Tibial nerve (tissue), 3 donors: ENCODE measurements at regions not wholly inside any gene's neighbourhood (a gene's known extent, or its start where the extent isn't known, plus 50 kb on each side); places are given as distances from the start of the nearest gene placed in this dataset.

ENCODE experiments used
- POLR2A ChIP-seq, 2 donors: fragments of 450-650 bp; IDR thresholded peaks; one replicate each; pipeline ENCODE4 v1.6.1; 2017; ENCODE audit warnings: antibody characterized with exemption in 2 of 2, mild to moderate bottlenecking in 2 of 2, moderate library complexity in 2 of 2
- TF ChIP-seq, protein P1 (sequence below), 5 experiments: fragments of 200-600 bp in 3 of 5; fragments of 450-650 bp in 2 of 5; sonication (generic) in 3 of 5; IDR thresholded peaks; one replicate each; pipeline ENCODE4 v1.5.1; 2016 to 2019; ENCODE audit warnings: antibody characterized with exemption in 5 of 5, mild to moderate bottlenecking in 3 of 5, moderate library complexity in 2 of 5

DNA sequence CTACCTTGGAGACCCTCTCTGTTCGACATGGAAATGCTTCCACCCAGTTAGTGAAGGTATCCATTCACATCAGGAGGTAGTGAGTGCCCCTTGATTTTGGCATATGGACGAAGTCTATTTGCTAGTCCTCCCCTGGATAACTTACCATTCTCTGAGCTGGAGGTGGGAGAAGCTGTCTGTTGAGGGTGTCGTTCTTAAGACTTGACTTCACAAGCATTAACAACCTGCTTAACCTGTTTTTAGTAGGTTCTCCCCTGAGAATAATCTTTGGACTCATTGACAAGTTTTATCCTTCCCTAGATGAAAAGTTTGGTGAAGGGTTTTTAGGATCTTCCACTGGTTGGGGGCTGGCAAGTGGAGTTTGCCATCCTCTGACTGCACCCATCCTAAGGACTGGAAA is 1053.8 kb upstream of the CNTN5 start:
- no peak for TF ChIP-seq POLR2A (IDR thresholded peaks at IDR 0.05)
- TF ChIP-seq, protein P1, sequence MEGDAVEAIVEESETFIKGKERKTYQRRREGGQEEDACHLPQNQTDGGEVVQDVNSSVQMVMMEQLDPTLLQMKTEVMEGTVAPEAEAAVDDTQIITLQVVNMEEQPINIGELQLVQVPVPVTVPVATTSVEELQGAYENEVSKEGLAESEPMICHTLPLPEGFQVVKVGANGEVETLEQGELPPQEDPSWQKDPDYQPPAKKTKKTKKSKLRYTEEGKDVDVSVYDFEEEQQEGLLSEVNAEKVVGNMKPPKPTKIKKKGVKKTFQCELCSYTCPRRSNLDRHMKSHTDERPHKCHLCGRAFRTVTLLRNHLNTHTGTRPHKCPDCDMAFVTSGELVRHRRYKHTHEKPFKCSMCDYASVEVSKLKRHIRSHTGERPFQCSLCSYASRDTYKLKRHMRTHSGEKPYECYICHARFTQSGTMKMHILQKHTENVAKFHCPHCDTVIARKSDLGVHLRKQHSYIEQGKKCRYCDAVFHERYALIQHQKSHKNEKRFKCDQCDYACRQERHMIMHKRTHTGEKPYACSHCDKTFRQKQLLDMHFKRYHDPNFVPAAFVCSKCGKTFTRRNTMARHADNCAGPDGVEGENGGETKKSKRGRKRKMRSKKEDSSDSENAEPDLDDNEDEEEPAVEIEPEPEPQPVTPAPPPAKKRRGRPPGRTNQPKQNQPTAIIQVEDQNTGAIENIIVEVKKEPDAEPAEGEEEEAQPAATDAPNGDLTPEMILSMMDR (IDR thresholded peaks at IDR 0.05): no peak
